Adrenal gland (tissue), 9 donors: ENCODE measurements at regions not wholly inside any gene's neighbourhood (a gene's known extent, or its start where the extent isn't known, plus 50 kb on each side); places are given as distances from the start of the nearest gene placed in this dataset.
A peak's percentile ranks its signal among the peaks of the same experiment; 100 is the strongest.

ENCODE experiments used
- DNase-seq, 7 donors: peaks; one replicate each; pipeline ENCODE4 v3.0.0-alpha.2; 2019 to 2020
- H3K27ac ChIP-seq, 5 donors: fragments of 200-600 bp; sonication (generic) in 4 of 5; 1 replicate in 3 of 5; 2 replicates in 2 of 5; pipeline versions ENCODE4 v1.5.1 to v1.8.0; 2016 to 2020; ENCODE audit warnings: mild to moderate bottlenecking in 1 of 5
- H3K27me3 ChIP-seq: fragments of 200-600 bp; 2 replicates; pipeline ENCODE4 v1.8.0; 2021
- H3K36me3 ChIP-seq, 2 donors: fragments of 200-600 bp; replicated peaks in 1 of 2; 1 replicate in 1 of 2; 2 replicates in 1 of 2; pipeline versions ENCODE4 v1.5.1 to v1.8.0; 2018 to 2022
- H3K4me1 ChIP-seq, 2 donors: fragments of 200-600 bp; replicated peaks in 1 of 2; 1 replicate in 1 of 2; 2 replicates in 1 of 2; pipeline versions ENCODE4 v1.5.1 to v1.8.0; 2018 to 2021
- H3K4me3 ChIP-seq, 4 donors: fragments of 200-600 bp; sonication (generic) in 3 of 4; one replicate each; pipeline ENCODE4 v1.5.1; 2016 to 2018
- H3K9me3 ChIP-seq, 3 donors: fragments of 200-600 bp; sonication (generic) in 1 of 3; replicated peaks in 1 of 3; 1 replicate in 2 of 3; 2 replicates in 1 of 3; pipeline versions ENCODE4 v1.5.1 to v1.8.0; 2016 to 2021
- POLR2A ChIP-seq, 2 donors: fragments of 450-650 bp; IDR thresholded peaks; one replicate each; pipeline ENCODE4 v1.6.1; 2017; ENCODE audit warnings: antibody characterized with exemption in 2 of 2, mild to moderate bottlenecking in 2 of 2, moderate library complexity in 1 of 2
- WGBS, 4 donors: extraction: QIAGEN DNeasy Blood & Tissue Kit in 2 of 4; methylation state at CpG; one replicate each; pipeline versions ENCODE4 v1.1.5 to v1.1.7; 2013 to 2017; 5-methylcytosine and 5-hydroxymethylcytosine counted together
- intact Hi-C, 2 donors: fragments of 100-400 bp; cut with DNase I; formaldehyde crosslinking; loops; one replicate each; pipeline versions ENCODE4 v1.14.1 to v1.15.0; 2022 to 2023
- TF ChIP-seq, protein P1 (sequence below), 6 experiments: fragments of 450-650 bp in 4 of 6; fragments of 200-600 bp in 2 of 6; sonication (generic) in 1 of 6; IDR thresholded peaks; 1 replicate in 5 of 6; 2 replicates in 1 of 6; pipeline versions ENCODE4 v1.5.1 to v1.8.0; 2016 to 2021; ENCODE audit warnings: antibody characterized with exemption in 6 of 6, mild to moderate bottlenecking in 2 of 6, moderate library complexity in 1 of 6
- donor health status: healthy with polysubstance abuse.
- donor health status: Bipolar disorder and iron deficiency.
- donor health status: DM: yes; HTN: yes; CAD: no.
- donor health status: DM: no; HTN: no; CAD: no.
- donor health status: DM: no; HTN: no; CAD: no.

DNA sequence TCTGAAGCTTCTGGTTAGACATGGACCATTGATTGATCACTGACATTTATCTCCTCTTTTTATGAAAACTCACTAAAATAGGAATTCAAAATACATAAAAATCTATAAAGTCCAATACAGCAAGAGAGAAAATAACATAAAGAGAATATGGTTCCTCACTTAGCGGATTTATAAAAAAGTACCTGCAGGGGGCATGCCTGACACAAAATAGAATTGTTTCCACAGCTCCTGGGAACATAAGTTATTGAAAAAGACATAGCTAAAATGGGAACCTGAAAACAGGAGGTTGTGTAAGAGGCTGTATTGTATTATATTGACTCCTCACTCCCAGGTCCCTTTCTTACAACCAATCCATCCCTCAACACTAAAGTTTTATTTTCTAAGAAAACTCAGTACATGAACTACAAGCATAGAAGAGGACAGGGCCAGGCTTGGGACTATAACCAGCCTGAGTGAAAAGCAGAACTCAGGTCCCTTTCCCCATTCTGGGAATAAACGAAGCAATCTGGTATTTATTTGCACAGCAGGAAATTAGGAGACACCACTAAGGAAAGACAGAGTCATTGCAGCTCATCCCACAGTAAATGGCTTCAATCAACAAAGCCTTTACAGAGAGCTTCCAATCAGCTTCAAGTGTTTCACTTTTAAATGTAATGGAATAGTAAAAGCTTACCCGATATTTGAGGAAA lies 121.1 kb upstream of the NDST4 start:
- no peak for DNase-seq
- 33 to 51% (median 41%) methylated on average over 3 of the region's 3 CpGs for WGBS, 4 donors
- intact Hi-C loops = no loop called here

DNA sequence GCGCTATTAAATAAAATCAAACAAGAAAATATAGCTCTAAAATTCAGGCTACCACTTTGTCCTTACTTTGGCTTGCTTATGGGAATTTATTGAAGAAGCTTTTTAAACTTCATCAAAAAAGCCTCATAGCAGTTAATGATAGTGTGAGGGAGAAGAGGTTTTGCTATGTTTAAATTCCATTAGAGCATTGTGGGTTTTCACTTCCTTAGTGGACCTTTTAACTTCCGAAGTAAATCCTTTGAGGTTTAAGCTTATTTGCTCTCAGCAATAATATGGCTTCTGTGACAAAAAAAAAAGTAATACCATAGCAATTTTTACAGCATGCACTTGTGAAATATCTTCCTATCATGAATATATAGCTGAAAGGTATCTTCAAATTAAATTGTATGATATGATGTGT lies 120.2 kb upstream of the NDST4 start:
- no peak for TF ChIP-seq POLR2A (IDR thresholded peaks at IDR 0.05)
- TF ChIP-seq, protein P1, sequence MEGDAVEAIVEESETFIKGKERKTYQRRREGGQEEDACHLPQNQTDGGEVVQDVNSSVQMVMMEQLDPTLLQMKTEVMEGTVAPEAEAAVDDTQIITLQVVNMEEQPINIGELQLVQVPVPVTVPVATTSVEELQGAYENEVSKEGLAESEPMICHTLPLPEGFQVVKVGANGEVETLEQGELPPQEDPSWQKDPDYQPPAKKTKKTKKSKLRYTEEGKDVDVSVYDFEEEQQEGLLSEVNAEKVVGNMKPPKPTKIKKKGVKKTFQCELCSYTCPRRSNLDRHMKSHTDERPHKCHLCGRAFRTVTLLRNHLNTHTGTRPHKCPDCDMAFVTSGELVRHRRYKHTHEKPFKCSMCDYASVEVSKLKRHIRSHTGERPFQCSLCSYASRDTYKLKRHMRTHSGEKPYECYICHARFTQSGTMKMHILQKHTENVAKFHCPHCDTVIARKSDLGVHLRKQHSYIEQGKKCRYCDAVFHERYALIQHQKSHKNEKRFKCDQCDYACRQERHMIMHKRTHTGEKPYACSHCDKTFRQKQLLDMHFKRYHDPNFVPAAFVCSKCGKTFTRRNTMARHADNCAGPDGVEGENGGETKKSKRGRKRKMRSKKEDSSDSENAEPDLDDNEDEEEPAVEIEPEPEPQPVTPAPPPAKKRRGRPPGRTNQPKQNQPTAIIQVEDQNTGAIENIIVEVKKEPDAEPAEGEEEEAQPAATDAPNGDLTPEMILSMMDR (IDR thresholded peaks at IDR 0.05) = no peak
- H3K27ac ChIP-seq = no peak overlapping the region
- no peaks in the 10 kb centered on the region for H3K4me1 ChIP-seq
- no peaks in the 10 kb centered on the region for H3K27me3 ChIP-seq
- no peaks in the 10 kb centered on the region for H3K36me3 ChIP-seq
- DNase-seq = no peak
- no peaks in the 10 kb centered on the region for H3K9me3 ChIP-seq
- no peak overlapping the region for H3K4me3 ChIP-seq
- 74 to 82% (median 76%) methylated on average over 2 of the region's 2 CpGs for WGBS, 4 donors
- intact Hi-C loops = no loop called here

More for the DNA sequence above, 121.1 kb upstream of the NDST4 start:
- H3K4me3 ChIP-seq = no peak overlapping the region
- no peaks in the 10 kb centered on the region for H3K9me3 ChIP-seq
- no peak for TF ChIP-seq POLR2A (IDR thresholded peaks at IDR 0.05)
- TF ChIP-seq, protein P1 (IDR thresholded peaks at IDR 0.05) = peak in 2 of 6 experiments; percentile 0 to 18
- no peaks in the 10 kb centered on the region for H3K4me1 ChIP-seq
- no peaks in the 10 kb centered on the region for H3K36me3 ChIP-seq
- H3K27me3 ChIP-seq = no peaks in the 10 kb centered on the region
- no peak overlapping the region for H3K27ac ChIP-seq

- intact Hi-C loops = no loop called here
- TF ChIP-seq, protein P1 (IDR thresholded peaks at IDR 0.05) = no peak
- no peak for TF ChIP-seq POLR2A (IDR thresholded peaks at IDR 0.05)
- Histone ChIP-seq H3K9me3 (no peaks in the 10 kb centered on the region), H3K36me3 (no peaks in the 10 kb centered on the region), H3K4me3 (no peak overlapping the region), H3K4me1 (no peaks in the 10 kb centered on the region), H3K27me3 (no peaks in the 10 kb centered on the region), H3K27ac (no peak overlapping the region)
- no peak for DNase-seq
Measured at GRCh38 chr4:115229873-115230272, 116.5 kb upstream of the NDST4 start.

GRCh38 chr4:115228851-115229250 lies 115.4 kb upstream of the NDST4 start:
- no peaks in the 10 kb centered on the region for H3K36me3 ChIP-seq
- no peaks in the 10 kb centered on the region for H3K4me1 ChIP-seq
- intact Hi-C loops = no loop called here
- 61 to 76% (median 65%) methylated on average over 2 of the region's 2 CpGs for WGBS, 4 donors
- no peak overlapping the region for H3K4me3 ChIP-seq
- no peaks in the 10 kb centered on the region for H3K27me3 ChIP-seq
- H3K27ac ChIP-seq = no peak overlapping the region
- TF ChIP-seq, protein P1 (IDR thresholded peaks at IDR 0.05) = no peak
- no peak for TF ChIP-seq POLR2A (IDR thresholded peaks at IDR 0.05)
- no peak for DNase-seq
- no peaks in the 10 kb centered on the region for H3K9me3 ChIP-seq
